Activated CD4-positive, alpha-beta T cell treated with anti-CD3 and anti-CD28 coated beads, Interleukin-10, Interleukin-2, amounts not matched to agents 100 ng/mL and 50 ng/mL, durations not matched to agents 16 hours and 8 hours (primary cell): ENCODE measurements at regions not wholly inside any gene's neighbourhood (a gene's known extent, or its start where the extent isn't known, plus 50 kb on each side); places are given as distances from the start of the nearest gene placed in this dataset.

Source experiments
- DNase-seq: peaks from one replicate; pipeline ENCODE4 v3.0.0-alpha.2; 2020

DNA sequence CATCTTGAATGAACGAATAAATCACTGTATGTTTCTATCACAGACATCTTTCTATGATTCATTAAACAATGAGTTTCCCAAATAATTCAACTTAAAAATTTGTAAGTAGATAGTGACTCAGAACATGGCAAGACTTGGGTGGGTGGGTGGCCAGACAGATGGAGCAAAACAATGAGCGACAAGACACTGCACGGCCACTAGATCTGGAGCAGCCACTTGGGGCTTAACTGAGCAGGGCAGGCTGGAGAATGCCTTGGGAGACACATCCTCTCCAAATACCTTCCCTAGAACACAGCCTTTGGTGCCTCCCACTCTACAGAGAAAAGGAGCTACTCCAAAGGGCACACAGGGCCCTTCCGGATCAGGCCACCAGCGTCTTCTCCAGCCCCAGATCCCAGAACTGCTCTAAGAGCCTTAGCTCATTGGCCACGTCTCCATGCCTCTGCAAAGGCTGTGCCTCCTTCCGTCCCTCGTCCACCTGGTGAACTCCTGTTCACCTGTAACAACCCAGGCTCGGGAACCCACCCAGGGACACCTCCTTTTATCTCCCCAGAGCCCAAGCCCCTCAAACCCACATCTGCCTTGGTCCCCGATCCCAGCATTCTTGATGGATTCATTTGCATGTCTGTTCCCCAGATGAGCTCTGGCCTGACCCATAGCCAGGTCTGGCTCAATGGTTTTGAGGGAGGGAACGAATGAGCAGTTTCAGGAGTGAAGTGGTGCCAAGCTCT is 134.9 kb upstream of the IQSEC1 start:
- DNase-seq = no peak

DNA sequence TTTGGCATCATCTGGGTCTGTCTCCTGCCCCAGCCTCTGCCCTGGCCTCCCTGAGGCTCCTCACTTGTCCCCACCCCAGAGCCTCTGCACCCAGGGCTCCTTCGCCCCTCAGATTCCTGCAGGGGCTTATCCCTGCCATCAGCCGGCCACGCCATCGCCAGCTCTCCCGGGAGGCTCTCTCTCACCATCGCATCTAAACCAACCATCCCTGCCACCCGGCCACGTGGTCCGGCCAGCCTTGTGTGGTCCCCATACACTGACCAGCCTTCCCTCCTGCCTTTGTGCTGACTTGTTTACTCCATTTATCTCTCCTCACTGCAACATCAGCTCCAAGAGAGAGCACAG is 134.3 kb upstream of the IQSEC1 start:
- DNase-seq = no peak

- no peak for DNase-seq
Observed at GRCh38 chr3:13206799-13207577, 133.8 kb upstream of the IQSEC1 start.

DNA sequence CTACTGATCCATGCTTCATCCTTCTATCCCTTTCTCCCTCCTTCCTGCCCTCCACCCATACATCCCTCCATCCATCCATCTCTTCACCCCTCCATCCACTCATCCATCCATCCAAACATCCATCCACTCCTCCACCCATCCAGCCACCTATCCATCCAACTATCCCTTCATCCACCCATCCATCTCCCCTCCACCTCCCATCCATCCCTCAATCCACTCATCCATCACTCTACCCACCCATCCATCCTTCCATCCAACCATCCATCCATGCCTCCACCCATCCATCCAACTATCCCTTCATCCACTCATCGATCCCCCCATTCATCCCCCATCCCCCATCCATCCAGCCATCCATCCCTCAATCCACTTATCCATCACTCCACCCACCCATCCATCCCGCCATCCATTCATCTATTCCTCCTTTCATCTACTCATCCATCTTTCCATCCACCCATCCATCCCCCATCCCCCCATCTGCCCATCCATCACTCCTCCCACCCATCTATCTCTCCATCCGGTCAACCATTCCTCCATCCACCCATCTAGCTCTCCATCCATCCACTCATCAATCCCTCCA is 132.4 kb upstream of the IQSEC1 start:
- no peak for DNase-seq

DNA sequence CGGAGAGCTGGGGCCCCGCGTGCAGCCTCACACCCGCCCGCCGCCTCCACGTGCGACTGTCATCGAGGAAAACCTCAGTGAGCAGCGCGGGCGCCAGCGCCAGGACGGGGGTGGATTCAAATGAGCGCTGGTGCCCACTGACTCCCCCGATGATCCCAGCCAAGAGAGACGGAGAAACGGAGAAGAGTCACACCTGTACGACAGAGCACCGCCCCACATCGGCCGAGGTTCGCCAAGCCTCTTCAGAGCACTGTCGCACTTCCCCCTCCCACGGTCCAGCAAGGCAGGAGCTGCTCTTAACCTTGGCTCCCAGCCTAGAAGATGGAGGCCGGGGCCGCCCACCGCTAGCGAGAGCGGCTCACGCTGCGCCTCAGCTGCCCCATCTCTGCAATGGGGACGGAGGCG is 130.9 kb upstream of the IQSEC1 start:
- no peak for DNase-seq

DNA sequence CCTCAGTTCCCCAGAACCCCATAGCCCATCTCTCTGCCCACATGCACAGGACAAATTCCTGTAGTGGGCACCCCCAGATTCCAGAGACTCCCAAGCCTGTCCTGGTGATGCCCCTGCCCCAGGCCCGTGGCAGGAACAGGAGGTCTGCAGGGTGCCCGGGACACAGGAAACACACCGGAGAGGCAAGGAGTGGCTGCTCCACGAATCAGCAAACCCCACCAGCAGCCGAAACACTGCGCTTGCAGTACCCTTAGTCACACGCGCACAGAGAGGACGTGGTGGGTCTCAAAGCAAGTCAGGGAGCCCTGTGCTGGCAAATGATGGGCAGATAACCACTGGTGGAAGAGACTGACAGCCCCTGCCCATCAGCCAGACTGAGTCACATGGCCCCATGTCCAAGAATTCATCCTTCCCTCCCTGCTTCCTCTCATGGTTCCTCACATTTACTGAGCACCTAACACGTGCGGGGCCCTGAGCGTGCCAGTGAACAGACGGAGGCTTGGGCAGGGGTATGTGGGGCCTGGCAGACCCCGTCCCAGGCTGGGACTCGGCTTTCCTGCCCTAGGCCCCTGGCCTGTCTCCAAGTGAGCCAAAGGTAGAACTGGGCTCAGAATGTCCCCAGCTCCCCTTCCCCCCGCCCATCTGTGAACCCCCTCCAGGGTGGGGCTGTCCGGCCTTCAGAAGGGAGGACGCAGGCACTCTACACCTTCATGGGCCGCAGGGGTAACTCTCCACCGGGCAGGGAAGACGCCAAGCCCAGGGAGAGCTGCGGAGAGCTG is 130.4 kb upstream of the IQSEC1 start:
- DNase-seq = no peak

- DNase-seq = no peak
Observed at GRCh38 chr3:13202744-13203397, 129.6 kb upstream of the IQSEC1 start.

- DNase-seq = no peak
Observed at GRCh38 chr3:13201851-13202250, 128.6 kb upstream of the IQSEC1 start.

DNA sequence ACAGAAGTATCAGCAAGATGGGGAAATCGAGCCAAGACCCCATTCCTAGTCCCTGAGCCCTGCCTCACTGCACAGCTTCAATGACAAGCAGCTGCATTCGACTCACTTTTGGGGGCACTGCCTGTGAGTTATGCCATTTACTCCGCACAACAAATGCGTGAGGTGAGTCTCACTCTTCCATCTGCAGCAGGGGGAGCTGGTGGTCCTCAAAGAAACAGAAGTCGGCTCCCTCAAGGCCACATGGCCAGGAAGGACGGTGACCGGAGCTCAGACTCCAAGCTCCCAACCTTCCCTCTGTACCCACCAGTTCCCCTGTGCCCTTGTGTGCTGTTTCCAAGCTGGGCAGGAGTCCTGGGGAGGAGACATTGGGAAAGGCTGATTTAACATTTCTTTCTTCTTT is 127.7 kb upstream of the IQSEC1 start:
- DNase-seq = no peak

DNA sequence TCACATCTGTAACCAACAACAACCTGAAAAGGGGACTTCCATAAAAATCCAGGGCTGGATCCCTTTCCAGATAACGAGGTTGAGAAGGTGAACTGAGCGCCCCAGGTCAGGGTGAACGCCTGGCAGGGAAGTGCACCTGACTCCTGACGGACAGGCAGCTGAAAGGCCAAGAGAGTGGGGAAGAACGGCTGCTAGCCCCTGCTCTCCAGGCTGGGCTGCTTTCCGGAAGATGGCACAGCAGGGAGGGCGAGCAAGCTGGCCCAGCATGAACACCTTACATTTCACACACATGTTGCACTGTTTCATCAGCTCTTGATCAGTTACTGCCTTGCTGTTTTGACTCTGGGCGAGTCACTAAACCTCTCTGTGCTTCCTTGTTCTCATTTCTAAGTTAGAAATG is 127.2 kb upstream of the IQSEC1 start:
- no peak for DNase-seq

DNA sequence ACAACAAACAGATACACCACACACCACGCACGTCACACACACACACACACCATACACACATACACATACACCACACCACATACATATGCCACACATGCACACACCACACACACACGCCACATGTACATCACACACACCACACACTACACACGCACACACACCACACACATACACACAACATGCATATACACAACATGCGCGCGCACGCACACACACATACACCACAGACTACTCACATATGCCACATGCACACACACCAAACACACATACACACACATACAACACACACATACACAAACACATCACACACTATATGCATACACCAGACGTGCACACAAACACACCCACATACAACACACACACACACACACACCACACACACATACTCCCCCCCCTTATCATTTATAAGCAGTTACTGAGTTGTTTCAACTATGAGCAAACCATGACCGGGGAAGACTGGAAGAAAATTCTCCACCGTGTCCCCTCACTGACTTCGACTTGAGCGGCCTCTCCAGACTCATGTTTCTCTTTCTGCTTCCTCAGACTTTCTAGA is 126.7 kb upstream of the IQSEC1 start:
- DNase-seq = no peak

DNA sequence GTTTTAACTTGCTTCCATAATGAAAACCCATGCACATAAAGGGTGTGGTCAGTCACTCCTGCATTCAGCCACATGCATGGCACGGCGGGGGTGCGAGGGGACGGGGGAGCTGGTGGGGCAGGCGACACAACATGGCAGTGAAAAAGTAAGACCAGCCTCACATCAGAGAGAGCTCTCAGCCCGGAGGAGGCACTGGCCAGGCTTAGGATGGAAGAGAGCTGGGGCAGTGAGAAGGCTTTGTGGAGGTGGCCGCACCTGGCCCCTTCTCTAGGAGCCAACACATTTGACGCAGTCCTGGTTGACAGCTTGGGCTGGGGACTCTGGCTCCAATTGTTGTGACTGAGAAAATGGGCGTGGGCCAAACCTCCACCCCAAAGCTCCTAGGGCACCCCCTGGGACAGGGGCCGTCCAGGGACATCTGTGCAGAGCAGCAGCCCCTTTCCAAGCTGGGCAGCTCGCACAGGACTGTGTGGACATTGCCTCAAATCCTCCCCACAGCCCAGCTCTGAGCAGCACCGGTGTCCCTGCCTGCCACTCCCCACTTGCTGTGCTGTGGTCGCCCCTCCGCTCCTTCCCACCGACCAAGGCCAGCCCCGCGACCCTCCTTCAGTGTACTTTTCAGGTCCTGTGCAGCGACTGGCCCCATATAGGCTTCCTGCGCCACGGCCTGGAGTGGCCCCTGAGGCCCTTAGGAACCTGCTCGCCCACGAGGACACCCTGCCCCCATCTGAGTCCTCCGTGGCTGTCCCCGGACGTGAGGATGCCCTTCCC is 126.0 kb upstream of the IQSEC1 start:
- DNase-seq = no peak

DNA sequence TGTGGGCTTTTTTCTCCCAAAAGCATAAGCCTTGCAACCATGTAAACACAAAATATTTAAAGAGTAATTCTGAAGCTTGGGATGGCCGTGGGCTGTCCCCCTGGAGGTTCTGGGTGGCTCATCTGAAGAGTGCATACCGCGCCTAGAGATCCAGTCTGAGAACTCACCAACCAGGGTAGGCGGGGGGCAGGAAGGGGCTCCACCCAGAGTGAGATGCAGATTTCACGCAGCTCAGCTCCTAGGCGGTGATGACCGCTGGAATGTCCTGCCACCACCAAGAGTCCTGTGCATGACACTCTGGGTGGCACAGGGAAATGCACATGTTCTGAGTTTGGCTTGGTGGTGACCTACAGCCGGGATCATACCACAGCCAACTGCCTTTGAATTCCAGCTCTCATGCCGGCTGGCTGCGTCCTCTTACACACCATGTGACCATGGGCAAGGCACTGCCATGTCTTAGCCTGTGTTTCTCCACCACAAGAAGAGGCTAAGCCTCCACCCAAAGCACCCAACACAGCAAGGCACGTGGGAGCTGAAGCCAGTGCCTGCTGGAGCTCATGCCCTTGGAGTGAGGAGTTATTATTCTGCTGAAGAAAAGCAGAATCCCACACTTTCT is 125.1 kb upstream of the IQSEC1 start:
- DNase-seq = no peak

DNA sequence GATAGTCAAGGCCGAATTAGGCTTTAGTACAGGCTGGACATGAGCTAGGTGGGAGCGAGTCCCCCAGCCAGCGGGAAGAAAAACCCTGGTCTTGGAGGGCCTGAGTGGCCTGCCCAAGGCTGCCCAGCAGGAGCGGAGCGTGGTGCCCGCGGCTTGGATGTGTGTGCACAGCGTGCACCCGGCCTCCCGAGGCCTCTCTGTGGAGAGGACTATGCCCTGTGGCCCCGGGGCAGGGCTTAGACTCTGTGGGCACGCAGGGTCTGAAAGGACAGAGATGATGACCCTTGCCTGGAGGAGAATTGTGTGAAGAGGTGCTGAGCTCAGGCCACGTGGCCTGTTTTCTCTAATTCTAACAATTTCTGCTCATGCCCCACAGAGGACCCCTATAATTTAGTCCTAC is 124.6 kb upstream of the IQSEC1 start:
- DNase-seq = no peak

DNA sequence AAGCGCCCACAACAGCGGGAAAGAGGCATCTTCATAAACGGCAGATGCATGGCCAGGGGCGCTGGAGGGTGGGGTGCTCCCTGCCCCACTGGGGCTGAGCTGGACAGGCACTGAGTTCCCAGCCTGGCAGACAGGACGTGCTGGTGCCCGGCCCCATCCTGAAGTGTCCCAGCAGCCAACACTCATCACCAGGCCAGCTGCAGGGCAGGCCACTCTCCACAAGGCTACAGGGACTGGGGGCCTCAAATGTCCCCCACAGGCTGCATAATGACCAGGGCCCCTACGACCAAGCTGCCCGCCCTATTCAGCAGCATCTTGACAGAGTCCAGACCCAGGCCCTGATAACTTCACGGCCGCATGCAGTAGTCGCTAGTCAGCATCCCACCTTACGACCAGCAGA is 124.1 kb upstream of the IQSEC1 start:
- DNase-seq = no peak

GRCh38 chr3:13195374-13195773 is 122.1 kb upstream of the IQSEC1 start:
- no peak for DNase-seq

DNA sequence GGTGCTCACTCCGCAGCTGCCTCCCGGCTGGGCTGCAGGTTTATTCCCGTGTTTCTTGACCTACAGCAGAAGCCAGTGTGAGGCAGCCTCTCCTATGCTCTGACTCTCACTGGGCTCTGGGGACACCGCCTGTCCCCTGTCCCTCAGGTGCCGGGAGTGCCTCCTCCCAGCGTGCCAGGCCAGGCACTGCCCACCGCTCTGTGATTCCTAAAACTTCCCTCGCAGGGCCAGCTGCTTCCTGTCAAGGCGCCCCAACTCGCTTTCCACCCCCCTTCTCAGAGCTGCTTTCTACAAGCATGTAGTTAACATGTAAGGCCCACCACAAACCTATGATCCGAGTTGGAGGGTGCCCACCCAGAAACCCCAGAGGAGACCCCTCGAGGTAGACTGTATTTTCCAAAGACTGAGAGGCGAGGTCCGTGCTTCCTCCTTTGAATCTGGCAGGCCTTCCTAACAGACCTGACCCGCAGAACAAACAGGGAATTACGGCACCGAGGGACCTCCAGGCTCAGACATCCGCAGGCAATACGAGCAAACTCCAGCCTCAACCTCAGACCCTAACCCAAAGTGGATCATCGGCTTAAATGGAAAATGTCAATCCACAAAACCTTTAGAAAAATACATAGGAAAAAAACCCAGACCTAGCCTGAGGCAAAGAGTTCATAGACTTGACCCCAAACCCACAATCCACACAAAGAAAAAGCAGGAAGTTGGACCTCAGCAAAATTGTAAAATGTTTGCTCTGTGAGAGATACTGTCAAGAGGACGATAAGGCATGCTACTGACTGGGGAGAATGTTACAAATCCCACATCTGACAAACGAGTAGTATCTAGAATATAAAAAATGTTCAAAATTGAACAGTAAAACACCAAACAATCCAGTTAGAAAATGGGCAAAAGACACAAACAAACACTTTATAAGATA is 121.3 kb upstream of the IQSEC1 start:
- DNase-seq = no peak

DNA sequence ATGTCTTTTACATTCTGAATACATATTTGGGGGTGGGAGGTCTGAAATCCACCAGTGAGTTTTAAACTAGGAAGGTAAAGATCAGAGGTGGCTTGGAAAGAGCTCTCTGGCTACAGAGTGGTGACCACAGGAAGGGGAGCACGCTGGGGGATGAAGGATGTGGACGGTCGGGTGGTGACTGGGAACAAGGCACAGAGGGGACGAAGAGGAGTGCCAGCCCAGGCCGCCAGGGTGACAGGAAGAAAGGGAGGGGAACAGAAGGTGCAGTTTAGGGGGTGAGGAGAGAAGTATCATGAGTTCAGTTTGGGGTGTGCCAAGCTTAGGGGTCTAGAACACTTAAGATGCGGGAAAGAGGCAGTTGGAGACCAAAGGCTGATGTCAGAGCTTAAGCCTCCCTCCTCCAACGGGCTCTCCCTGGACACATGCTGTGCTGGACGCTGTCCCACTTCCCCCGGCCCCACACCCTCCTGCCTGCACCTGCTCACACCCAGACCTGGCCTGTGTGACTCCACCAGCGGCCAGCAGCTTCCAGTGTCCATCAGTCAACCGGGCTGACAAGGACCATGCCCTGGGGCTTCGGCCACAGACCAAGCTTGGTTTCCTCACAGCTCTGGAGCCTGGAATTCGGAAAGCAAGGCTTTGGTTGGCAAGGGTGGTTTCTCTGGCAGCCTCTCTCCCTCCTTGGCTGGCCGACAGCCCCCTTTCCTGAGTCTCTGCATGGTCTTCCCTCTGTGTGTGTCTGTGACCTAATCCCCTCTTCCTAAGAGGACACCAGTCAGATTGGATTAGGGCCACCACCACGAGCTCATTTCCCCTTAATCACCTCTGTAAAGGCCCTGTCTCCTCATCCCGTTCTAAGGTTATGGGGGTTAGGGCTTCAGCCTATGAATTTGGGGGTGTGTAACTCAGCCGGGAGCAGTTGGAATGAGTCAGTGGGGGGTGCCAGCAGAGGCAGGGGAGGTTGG is 120.4 kb upstream of the IQSEC1 start:
- no peak for DNase-seq
